Sigmoid colon (tissue), 6 donors: ENCODE measurements at regions not wholly inside any gene's neighbourhood (a gene's known extent, or its start where the extent isn't known, plus 50 kb on each side); places are given as distances from the start of the nearest gene placed in this dataset.
A peak's percentile ranks its signal among the peaks of the same experiment; 100 is the strongest.

Source experiments
- DNase-seq: peaks from one replicate; pipeline ENCODE4 v3.0.0-alpha.2; 2019
- H3K27ac ChIP-seq, 4 donors: fragments of 200-600 bp; sonication (generic); one replicate each; pipeline ENCODE4 v1.5.1; 2016 to 2019; ENCODE audit warnings: mild to moderate bottlenecking in 1 of 4
- H3K27me3 ChIP-seq, 3 donors: fragments of 200-600 bp; sonication (generic); one replicate each; pipeline ENCODE4 v1.5.1; 2019; ENCODE audit warnings: mild to moderate bottlenecking in 1 of 3
- H3K36me3 ChIP-seq, 4 donors: fragments of 200-600 bp; sonication (generic); one replicate each; pipeline ENCODE4 v1.5.1; 2016 to 2019
- H3K4me1 ChIP-seq, 4 donors: fragments of 200-600 bp; sonication (generic); one replicate each; pipeline ENCODE4 v1.5.1; 2017 to 2019
- H3K4me3 ChIP-seq, 4 donors: fragments of 200-600 bp; sonication (generic); one replicate each; pipeline ENCODE4 v1.5.1; 2017 to 2019; ENCODE audit warnings: mild to moderate bottlenecking in 2 of 4, moderate library complexity in 1 of 4
- H3K9me3 ChIP-seq, 4 donors: fragments of 200-600 bp in 3 of 4; sonication (generic) in 3 of 4; one replicate each; pipeline versions ENCODE4 v1.5.1 to v1.6.1; 2013 to 2019
- EP300 ChIP-seq, 4 donors: sonication (generic); formaldehyde crosslinking; IDR thresholded peaks; one replicate each; pipeline ENCODE4 v1.6.1; 2017; ENCODE audit warnings: antibody characterized with exemption in 4 of 4
- POLR2A ChIP-seq, 2 donors: fragments of 450-650 bp; IDR thresholded peaks; one replicate each; pipeline ENCODE4 v1.6.1; 2016; ENCODE audit warnings: antibody characterized with exemption in 2 of 2, mild to moderate bottlenecking in 2 of 2, moderate library complexity in 2 of 2
- POLR2AphosphoS5 ChIP-seq, 4 donors: sonication (generic); formaldehyde crosslinking; IDR thresholded peaks; one replicate each; pipeline ENCODE4 v1.6.1; 2017; ENCODE audit warnings: antibody characterized with exemption in 4 of 4
- WGBS, 2 donors: extraction: QIAGEN DNeasy Blood & Tissue Kit; methylation state at CpG; one replicate each; pipeline ENCODE4 v1.1.7; 2013; 5-methylcytosine and 5-hydroxymethylcytosine counted together
- intact Hi-C: fragments of 100-400 bp; cut with DNase I; formaldehyde crosslinking; loops from one replicate; pipeline ENCODE4 v1.15.1; 2023
- TF ChIP-seq, protein P1 (sequence below), 4 experiments: fragments of 450-650 bp in 3 of 4; fragments of 200-600 bp in 1 of 4; IDR thresholded peaks; one replicate each; pipeline ENCODE4 v1.5.1; 2016 to 2019; ENCODE audit warnings: antibody characterized with exemption in 4 of 4, mild to moderate bottlenecking in 3 of 4, moderate library complexity in 2 of 4
- donor health status: healthy with polysubstance abuse.
- donor health status: healthy.

- intact Hi-C loops, result loop anchor here (10.0 kb wide), 1 partner anchor 165 kb away; no protein-coding TSS in a partner anchor
- Histone ChIP-seq H3K9me3 (no peaks in the 10 kb centered on the region), H3K36me3 (no peaks in the 10 kb centered on the region), H3K4me3 (no peak overlapping the region), H3K27me3 (no peaks in the 10 kb centered on the region), H3K4me1 (peaks cover 0 to 2% (median 0%) of the 10 kb centered on the region in 4 donors), H3K27ac (no peak overlapping the region)
- DNase-seq, result no peak
- TF ChIP-seq, protein P1, sequence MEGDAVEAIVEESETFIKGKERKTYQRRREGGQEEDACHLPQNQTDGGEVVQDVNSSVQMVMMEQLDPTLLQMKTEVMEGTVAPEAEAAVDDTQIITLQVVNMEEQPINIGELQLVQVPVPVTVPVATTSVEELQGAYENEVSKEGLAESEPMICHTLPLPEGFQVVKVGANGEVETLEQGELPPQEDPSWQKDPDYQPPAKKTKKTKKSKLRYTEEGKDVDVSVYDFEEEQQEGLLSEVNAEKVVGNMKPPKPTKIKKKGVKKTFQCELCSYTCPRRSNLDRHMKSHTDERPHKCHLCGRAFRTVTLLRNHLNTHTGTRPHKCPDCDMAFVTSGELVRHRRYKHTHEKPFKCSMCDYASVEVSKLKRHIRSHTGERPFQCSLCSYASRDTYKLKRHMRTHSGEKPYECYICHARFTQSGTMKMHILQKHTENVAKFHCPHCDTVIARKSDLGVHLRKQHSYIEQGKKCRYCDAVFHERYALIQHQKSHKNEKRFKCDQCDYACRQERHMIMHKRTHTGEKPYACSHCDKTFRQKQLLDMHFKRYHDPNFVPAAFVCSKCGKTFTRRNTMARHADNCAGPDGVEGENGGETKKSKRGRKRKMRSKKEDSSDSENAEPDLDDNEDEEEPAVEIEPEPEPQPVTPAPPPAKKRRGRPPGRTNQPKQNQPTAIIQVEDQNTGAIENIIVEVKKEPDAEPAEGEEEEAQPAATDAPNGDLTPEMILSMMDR (IDR thresholded peaks at IDR 0.05), result no peak
- TF ChIP-seq EP300 (IDR thresholded peaks at IDR 0.05) (no peak), POLR2AphosphoS5 (IDR thresholded peaks at IDR 0.05) (no peak), POLR2A (IDR thresholded peaks at IDR 0.05) (no peak)
- 87 to 88% methylated on average over 3 of the region's 3 CpGs for WGBS, 2 donors
Measured at GRCh38 chr5:167929841-167930240, 361.6 kb upstream of the WWC1 start.

DNA sequence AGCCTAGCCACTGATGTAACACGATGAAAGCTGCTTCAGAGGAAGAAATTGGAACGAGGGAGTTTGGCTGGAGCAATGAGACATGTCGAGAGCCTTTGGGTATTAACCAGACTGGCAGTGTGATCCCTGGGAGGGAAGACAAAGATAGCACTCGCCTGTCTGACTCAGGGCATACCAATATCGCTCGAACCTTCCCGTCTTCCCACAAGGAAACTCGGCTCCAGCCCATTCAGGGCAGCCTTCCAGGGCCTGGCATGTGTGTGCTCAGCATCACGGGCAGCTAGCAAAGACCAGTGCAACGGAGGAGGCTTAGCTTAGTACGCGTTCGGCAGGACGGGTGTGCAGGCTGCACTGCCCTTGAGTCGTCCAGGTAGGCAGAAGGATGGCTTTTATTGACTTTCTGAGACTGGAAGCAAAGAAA is 356.9 kb upstream of the WWC1 start:
- peak; percentile 84 for DNase-seq
- intact Hi-C loops, result loop anchor here (10.0 kb wide), 1 partner anchor 160 kb away; no protein-coding TSS in a partner anchor
- no peak overlapping the region for H3K4me3 ChIP-seq
- no peaks in the 10 kb centered on the region for H3K9me3 ChIP-seq
- no peak for TF ChIP-seq POLR2A (IDR thresholded peaks at IDR 0.05)
- TF ChIP-seq EP300 (IDR thresholded peaks at IDR 0.05), result peak in 3 of 4 donors; percentile 44 to 70 (median 57)
- peak; percentile 33 to 79 (median 74) for TF ChIP-seq POLR2AphosphoS5 (IDR thresholded peaks at IDR 0.05)
- no peaks in the 10 kb centered on the region for H3K36me3 ChIP-seq
- 59 to 79% methylated on average over 15 of the region's 15 CpGs for WGBS, 2 donors
- H3K27me3 ChIP-seq, result no peaks in the 10 kb centered on the region
- peaks cover 0 to 15% (median 1%) of the 10 kb centered on the region in 4 donors for H3K4me1 ChIP-seq
- H3K27ac ChIP-seq, result peak overlapping the region in 3 of 4 donors; percentile 53 to 72 (median 69)

DNA sequence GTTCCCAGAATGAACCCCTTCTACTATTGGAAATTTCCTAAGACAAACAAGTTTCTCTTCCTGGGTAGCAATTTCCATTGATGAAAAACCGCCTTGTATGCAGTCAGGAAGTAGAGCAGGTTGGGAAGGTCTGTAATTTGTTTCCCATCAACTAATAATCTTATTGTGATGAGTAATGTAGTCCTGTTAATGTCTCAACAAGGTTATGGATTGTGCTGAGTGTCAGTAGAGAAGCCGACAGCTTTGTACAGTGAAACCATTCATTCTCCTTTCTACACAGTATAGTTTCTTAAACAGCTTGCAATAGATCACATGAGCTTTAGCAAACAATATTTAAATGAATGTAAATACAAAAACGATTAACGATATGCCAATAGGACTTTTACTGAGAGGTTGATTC is 355.4 kb upstream of the WWC1 start:
- intact Hi-C loops, result loop anchor here (10.0 kb wide), 1 partner anchor 159 kb away; no protein-coding TSS in a partner anchor
- no peaks in the 10 kb centered on the region for H3K36me3 ChIP-seq
- peak overlapping the region in 1 of 4 donors; percentile 72 for H3K27ac ChIP-seq

DNA sequence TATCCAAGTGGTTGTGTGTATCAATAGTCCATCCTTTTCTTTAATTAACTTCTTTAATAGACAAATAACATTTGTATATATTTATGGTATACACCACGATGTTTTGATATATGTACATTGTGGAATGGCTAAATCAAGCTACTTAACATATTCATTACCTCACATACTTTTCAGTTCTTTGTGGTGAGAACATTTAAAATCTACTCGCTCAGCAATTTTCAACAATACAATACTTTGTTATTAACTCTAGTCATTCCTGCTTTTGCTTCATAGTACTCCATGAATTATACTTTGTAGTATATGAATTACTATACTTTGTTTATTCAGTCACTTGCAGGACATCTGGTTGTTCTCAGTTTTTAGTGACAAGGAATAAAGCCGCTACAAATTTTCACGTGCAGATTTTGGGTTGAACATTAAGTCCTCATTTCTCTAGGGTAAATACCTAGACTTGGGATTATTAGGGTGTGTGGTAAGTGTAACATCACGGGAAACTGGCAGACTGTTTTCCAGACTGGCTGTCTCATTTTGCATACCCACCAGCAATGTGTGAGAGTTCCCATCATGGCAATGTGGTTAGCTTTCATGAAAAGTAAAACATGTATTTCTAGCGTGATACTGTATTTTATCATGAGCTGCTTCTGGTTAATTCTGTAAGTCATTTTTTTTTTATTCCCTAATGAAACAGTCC is 354.4 kb upstream of the WWC1 start:
- Histone ChIP-seq H3K27me3 (no peaks in the 10 kb centered on the region), H3K4me3 (no peak overlapping the region), H3K27ac (peak overlapping the region in 1 of 4 donors; percentile 40), H3K4me1 (peaks cover 0 to 15% (median 1%) of the 10 kb centered on the region in 4 donors), H3K9me3 (no peaks in the 10 kb centered on the region), H3K36me3 (no peaks in the 10 kb centered on the region)
- TF ChIP-seq POLR2AphosphoS5 (IDR thresholded peaks at IDR 0.05) (peak in 3 of 4 donors; percentile 58 to 70 (median 60)), EP300 (IDR thresholded peaks at IDR 0.05) (peak in 2 of 4 donors; percentile 40 to 77)
- TF ChIP-seq, protein P1 (IDR thresholded peaks at IDR 0.05), result no peak
- intact Hi-C loops, result loop anchor here (10.0 kb wide), 1 partner anchor 158 kb away; no protein-coding TSS in a partner anchor
- no peak for DNase-seq
- WGBS, 2 donors, result 65 to 66% methylated on average over 6 of the region's 6 CpGs

More for the DNA sequence above, 355.4 kb upstream of the WWC1 start:
- WGBS, 2 donors, result 74 to 78% methylated on average over 4 of the region's 4 CpGs
- no peaks in the 10 kb centered on the region for H3K27me3 ChIP-seq
- no peak for DNase-seq
- H3K4me1 ChIP-seq, result peaks cover 0 to 15% (median 1%) of the 10 kb centered on the region in 4 donors
- H3K9me3 ChIP-seq, result no peaks in the 10 kb centered on the region
- H3K4me3 ChIP-seq, result no peak overlapping the region
- no peak for TF ChIP-seq POLR2A (IDR thresholded peaks at IDR 0.05)
- TF ChIP-seq, protein P1 (IDR thresholded peaks at IDR 0.05), result no peak
- no peak for TF ChIP-seq POLR2AphosphoS5 (IDR thresholded peaks at IDR 0.05)
- no peak for TF ChIP-seq EP300 (IDR thresholded peaks at IDR 0.05)

DNA sequence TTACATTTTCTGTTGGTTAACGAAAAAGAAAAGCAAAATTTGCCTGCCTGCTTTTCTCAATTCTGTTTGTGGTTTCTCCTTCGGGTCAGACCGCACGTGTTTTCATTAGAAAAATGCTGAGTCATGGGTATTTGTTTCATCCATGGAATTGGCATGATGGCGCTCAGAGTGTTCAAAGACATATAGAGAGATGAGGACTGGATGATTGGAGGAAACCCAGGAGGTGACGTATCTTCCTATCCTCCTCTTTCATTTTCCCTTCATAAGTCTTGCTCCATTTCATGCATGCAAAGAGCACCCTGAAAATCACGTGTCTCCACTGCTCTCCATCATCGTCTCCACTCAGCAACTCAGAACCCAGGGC is 353.8 kb upstream of the WWC1 start:
- Histone ChIP-seq H3K36me3 (no peaks in the 10 kb centered on the region), H3K27me3 (no peaks in the 10 kb centered on the region), H3K4me3 (no peak overlapping the region), H3K4me1 (peaks cover 0 to 15% (median 1%) of the 10 kb centered on the region in 4 donors), H3K27ac (peak overlapping the region in 1 of 4 donors; percentile 40), H3K9me3 (no peaks in the 10 kb centered on the region)
- WGBS, 2 donors, result 52 to 72% methylated on average over 8 of the region's 8 CpGs
- intact Hi-C loops, result loop anchor here (10.0 kb wide), 1 partner anchor 157 kb away; no protein-coding TSS in a partner anchor
- DNase-seq, result no peak
- TF ChIP-seq POLR2AphosphoS5 (IDR thresholded peaks at IDR 0.05), result no peak
- TF ChIP-seq POLR2A (IDR thresholded peaks at IDR 0.05), result no peak
- TF ChIP-seq, protein P1 (IDR thresholded peaks at IDR 0.05), result no peak
- no peak for TF ChIP-seq EP300 (IDR thresholded peaks at IDR 0.05)
